Posterior cingulate gyrus (tissue), 11 donors: ENCODE measurements at regions not wholly inside any gene's neighbourhood (a gene's known extent, or its start where the extent isn't known, plus 50 kb on each side); places are given as distances from the start of the nearest gene placed in this dataset.
"Not testable (repeated sequence)": the region's sequence is repeated elsewhere in the genome, so short reads cannot be mapped to it uniquely, and the experiment has no call there.

Source experiments
- DNase-seq, 10 donors: peaks; one replicate each; pipeline versions ENCODE4 v3.0.0 to v3.0.0-alpha.2; 2020 to 2021; ENCODE audit warnings: mixed read lengths in 3 of 10
- intact Hi-C: fragments of 100-400 bp; cut with DNase I; formaldehyde crosslinking; loops from one replicate; pipeline ENCODE4 v1.15.1; 2023

DNA sequence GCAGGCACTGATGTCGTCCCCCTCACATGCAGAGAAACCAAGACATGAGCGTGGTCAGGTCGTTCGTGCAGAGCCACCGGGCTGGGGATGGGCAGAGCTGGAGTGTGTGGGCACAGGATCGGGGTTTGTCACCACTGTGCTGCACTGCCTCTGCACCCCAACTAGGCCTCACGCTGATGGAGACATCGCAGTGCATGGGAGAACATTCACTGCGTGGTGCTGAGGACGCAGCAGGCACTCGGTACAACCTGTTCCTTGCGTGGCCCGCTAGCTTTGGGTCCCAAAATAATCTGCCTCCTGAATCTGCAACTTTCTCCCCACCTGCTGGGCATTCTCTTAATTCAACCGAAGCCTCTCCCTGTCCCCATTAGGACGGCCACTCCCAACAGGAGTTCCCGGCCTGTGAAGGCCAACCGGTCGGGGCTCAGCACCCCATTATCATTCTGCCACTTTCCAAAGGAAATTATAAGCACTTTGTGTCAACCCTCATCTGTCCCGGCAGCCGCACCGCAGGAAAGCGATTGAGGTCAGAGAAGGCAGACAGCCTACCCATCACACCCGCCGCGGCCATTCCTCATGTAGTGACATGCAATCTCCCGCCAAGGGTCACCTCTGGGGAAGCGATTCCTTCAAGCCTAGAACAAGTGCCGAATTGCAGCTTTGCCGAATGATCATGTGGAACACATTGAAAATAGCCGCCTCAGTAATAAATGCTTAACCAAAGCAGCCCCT lies 490.4 kb downstream of the MN1 start:
- peak in 1 of 10 donors; percentile 79 for DNase-seq
- intact Hi-C loops: no loop called here

DNA sequence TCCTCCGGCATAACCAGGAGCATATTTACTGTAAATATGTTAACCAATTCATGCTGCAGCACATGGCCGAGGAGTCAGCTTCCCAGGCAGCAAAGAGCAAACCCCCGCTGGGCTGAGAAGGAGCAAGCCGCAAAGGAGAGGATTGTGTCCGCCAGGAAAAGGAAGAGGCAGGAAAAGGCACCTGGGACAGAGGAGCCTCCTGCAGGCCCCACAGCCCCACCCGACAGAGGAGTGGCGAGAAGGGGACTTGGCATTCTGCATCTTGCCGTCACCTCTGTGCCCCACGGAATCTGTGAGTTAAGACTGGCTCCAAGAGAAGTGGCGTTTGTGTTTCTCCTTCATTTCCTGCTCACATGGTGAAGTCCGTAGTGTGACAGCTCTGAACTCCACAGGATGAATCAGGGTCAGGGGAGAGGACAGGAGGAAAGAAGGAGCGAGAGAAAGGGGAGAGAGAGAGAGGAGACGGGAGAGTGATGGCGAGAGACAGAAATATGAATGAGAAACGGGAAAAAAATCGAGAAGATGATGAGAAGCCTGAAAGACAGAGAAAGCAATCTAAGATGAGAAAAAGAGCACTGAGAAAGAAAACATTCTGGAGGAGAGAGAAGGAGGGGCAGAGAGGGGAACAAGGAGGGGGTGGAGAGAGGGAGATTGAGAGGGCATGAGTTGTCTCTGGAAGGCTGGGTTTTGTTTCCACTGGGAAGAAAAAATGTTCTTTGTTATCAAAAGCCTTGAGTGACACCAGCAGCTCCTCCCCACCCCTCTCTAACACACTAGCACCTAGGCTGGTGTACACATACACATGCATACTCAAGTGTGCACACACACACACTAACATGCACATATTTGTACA lies 489.6 kb downstream of the MN1 start:
- intact Hi-C loops: no loop called here
- DNase-seq: peak in 1 of 10 donors; percentile 59

GRCh38 chr22:27312565-27312964 lies 489.0 kb downstream of the MN1 start:
- DNase-seq: no peak
- intact Hi-C loops: no loop called here

DNA sequence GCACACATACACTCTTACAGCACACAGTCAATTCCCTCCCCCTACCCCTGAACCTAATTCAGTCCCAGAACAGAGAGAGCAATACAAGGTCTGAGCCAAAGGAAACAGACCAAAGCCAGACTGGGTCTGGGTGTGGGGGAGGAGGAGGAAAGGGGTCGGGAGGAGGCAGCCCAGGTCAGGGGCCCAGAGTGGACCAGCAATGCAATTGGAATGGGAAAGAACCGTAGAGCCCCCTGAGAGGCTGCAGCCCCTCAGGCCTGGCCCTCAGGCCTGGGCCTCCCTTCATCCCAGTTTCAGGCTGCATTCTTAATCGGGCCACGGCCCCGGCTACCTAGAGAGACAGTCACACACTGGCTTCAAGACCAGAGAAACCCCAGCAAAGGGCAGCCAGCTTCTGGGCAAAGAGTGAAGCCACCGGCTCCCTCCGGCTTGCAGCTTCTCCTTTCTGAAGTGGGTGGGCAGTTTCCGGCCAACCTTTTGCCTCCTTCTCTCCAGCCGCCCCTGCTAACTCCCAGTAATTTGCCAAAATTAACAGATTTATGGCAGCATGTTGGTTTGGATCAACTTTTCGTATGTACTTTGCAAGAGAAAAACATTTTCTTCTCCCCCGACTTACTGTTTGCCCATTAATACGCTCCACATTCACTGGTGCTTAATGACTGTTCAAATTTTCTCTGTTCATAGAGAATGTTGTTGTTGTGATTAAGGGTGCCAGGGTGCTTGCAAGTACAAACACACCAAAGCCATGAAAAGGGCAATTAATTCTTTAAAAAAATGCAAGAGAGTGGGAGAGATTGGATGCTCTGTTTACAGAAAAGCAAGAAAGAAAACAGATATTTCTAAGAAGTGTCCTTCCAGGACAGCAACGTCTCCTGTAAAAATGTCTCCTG lies 488.3 kb downstream of the MN1 start:
- peak in 1 of 10 donors; percentile 70 for DNase-seq
- intact Hi-C loops: no loop called here

DNA sequence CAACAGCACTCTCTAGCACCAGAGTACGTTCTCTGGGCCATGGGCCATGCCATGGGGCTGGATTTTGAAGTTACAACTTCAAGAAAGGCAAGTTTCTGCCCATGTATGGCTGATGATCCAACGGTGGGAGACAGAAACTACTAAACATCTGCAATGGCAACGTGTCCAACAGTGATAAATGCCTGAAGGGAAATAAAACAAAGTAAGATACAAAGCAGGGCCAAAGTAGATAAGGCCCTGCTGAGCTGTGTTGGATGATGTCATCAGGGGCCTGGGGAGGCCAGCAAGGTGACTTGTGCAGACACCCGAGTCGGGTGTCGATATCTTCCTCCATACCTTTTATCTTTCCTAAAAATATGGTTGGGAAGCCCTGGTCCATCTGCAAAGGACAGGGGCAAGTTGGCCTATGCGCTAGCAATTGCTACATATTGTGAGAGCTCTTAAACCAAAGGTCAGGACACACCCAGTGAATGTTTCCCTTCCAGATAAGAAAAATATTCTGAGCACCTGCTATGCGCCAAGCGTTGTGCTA lies 487.2 kb downstream of the MN1 start:
- intact Hi-C loops: no loop called here
- DNase-seq: no peak

DNA sequence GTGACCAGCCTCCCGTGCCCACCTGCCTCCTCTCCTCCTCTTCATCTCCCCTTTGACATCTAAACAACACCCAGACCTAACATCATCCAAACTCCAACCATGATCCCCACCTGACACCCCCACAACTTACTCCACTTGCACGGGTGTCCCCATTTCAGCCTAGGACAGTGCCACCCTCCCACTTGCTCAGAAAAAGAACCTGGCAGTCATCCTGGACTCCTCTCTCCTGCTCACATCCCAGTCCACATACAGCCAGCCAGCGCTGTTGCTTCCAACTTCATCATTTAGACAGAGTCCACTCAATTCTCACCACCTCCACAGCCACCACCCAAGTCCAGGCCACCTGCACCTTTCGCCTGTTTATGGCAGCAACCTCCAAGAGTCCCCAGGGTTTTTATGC lies 485.7 kb downstream of the MN1 start:
- DNase-seq: peak in 5 of 10 donors; percentile 42 to 86 (median 48)
- intact Hi-C loops: no loop called here

DNA sequence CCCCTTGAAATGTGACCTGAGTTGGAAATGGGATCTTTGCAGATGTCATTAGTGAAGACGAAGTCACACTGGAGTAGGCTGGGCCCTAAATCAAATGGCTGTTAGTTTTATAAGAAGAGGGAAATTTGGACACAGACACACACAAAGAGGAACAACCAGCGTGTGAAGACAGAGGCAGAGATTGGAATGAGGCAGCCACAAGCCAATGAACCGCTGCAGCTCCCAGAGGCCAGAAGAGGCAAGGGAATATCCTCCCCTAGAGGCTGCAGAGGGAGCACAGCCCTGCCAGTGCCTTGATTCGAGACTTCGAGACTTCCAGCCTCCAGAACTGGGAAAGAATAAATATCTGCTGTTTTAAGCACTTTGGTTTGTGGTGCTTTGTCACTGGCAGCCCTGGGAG lies 484.5 kb downstream of the MN1 start:
- intact Hi-C loops: no loop called here
- no peak for DNase-seq

- no peak for DNase-seq
- intact Hi-C loops: no loop called here
These were observed 483.6 kb downstream of the MN1 start for GRCh38 chr22:27317971-27318428.

GRCh38 chr22:27318516-27318915 lies 483.0 kb downstream of the MN1 start:
- intact Hi-C loops: no loop called here
- no peak for DNase-seq

DNA sequence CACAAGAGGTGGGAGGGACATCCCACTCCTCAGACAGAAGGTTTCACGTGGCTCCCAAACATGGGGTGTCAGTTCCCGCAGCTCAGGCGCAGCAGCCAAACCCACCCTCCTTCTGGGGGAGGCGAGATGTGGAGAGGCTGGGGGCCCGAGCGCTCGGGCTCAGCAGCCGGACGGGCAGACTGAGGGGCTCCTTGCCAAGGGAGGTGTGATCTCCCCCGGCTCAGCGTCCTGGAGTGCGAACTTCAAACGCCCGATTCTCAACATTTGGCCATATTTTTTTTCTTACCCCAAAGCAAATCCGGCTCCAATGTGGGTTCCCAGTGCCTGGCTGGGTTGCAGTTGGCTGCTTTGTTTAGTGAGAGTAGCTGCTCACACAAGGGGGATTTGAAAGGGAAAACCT lies 477.9 kb downstream of the MN1 start:
- DNase-seq: no peak
- intact Hi-C loops: no loop called here

DNA sequence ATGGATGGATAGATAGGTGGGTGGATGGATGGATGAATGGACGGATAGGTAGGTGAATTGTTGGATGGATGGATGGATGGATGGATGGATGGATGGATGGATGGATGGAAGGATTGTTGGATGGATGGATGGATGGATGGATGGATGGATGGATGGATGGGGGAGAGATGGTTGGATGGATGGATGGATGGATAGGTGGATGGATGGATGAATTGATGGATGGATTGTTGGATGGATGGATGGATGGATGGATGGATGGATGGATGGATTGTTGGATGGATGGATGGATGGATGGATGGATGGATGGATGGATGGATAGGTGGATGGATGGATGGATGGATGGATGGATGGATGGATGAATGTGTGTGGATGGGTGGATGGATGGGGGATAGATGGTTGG lies 476.6 kb downstream of the MN1 start:
- intact Hi-C loops, DNase-seq: not testable (repeated sequence)

GRCh38 chr22:27327497-27327896 lies 474.1 kb downstream of the MN1 start:
- intact Hi-C loops: no loop called here
- no peak for DNase-seq

DNA sequence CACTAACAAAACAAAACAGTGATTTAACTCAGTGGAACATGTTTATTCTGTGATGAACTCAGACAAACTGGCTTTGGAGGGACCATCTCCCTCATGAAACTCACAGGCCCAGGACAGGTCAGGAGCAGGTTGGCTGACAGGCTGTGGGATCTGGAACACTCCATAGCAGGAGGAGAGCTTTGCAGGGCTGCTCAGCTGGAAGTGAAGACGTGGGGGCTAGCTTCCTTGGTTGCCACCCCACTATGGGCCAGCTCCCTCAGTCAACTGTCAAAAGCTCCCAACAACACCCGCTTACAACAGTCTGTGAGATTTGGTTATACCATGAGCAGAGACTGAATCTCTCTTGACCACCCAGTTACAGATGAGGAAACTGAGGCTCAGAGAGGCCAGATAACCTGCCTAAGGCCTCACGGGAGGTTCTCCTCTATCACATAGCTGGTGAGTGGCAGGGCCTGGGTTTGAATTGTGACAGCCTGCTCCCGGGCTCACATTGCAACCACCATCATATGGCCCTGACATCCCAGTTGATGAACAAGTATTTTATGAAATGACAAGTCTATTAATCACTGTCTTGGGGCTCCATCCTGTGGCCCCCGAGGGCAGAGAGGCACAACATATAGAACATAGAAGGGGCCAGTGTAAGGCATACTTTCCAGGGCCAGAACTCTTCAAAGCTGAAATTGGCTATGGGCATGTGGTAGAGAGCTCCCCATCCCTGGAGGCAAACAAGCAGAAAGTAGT lies 473.4 kb downstream of the MN1 start:
- no peak for DNase-seq
- intact Hi-C loops: no loop called here

DNA sequence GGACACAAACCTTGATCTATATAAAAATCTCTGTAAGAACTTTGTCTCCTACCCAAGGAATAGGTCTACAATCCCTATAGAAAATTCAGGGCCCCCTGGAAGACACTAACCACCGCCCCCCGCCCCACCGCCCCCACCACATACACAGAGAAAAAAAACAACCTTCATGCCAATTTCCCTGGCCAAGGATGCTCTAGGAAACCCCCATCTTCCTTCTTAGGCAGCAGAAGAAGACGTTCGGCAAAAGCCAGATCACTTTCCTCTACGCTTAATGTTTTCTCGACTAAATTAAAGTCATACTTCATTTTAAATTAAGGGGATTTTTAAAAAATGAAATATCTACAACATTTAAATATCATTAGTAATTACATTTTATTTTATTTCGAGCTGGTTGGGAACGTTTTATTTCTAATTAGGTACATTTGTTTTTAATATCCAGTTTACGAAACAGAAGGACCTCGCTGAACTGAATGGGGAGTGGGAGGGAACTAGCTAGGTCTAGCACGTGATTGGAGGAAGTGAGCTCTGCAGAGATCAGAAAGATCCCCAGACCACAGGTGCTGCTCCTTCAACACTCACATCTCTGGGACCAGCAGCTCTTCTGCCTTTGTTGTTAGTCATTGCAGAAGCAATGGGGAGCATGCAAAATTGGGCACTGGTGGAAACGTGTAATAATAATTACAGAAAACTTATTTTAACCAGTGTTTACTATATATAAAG lies 472.3 kb downstream of the MN1 start:
- intact Hi-C loops: no loop called here
- no peak for DNase-seq

DNA sequence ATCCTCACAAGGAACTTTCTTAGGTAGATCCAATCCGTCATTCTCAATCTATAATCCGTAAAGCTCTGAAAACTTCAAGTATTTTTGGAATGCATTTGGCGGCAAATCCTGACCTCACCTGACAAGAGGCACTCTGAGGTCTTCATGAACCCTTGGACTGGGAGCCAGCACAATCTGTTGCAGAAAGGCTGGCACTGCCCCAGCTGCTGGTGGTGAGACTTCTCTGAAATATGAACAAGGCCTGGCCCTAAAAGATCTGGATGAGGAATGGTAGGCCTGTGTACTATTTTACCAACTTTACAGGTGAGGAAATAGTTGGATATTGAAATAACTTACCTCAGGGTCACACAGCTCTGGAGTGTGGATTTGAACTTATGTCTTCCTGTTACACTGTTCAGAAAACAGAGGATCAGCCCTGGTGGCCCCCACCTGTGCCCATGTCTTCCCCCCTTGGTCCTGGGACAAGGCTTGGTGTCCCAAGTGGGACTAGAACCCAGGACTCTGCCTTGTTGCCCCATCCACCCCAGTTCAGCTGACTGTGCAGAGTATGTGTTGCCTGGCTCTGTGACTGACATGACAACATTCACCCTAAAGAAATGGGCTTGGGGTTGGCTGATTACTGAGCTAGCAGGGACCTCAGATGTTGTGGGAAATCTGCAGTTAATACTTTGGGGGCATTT lies 471.4 kb downstream of the MN1 start:
- intact Hi-C loops: no loop called here
- DNase-seq: no peak

GRCh38 chr22:27331526-27332281 lies 469.9 kb downstream of the MN1 start:
- intact Hi-C loops: no loop called here
- DNase-seq: peak in 9 of 10 donors; percentile 37 to 92 (median 56)

DNA sequence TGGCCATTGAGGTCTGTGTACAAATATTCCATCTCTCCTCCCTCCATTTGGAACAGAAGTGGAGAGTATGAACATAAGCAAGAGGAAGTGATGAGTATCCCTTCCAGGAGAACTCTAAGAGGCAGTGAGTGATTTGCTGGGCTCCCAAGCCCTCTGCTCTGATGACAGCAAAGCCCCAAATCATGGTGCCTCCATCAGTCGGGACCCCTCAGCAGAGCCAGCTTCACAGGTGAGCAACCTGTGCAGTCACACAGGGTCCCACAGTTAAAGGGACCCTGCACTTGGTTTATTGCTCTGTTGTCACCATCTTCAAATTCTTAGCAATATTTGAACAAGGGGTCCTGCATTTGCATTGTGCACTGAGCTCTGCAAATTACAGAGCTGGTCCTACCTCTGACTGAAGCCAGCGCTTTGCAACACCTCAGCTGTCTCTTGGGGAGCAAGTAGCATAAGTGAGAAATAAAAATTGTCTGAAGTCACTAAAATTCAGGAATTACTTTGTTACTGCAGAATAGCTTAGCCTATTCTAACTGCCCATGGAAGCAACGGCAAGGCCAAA lies 466.4 kb downstream of the MN1 start:
- no peak for DNase-seq
- intact Hi-C loops: no loop called here
